ENCODE measurements at regions not wholly inside any gene's neighbourhood (a gene's known extent, or its start where the extent isn't known, plus 50 kb on each side); places are given as distances from the start of the nearest gene placed in this dataset.

DNA sequence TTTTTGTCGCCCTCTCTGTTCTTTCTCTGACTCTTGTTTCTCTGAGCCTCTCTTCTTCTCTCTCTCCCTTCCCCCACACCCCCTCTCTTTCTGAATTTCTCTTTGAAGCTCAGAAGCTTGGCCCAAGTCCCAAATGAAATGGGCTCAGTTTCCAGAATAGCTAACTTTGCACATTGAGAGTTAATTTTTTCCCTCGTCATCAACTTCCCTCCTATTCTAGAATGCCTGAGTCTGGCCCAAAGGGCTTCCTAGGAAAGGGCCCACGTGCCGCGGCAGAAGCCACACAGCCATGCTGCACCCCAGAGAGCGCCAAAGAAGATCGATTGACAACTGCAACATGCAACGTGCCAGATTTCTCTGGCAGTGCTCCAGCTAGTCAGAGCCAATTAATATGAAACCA, 588.8 kb upstream of the KLF4 start:
- DNase-seq (ENCODE audit: low read depth, low spot score): no peak

DNA sequence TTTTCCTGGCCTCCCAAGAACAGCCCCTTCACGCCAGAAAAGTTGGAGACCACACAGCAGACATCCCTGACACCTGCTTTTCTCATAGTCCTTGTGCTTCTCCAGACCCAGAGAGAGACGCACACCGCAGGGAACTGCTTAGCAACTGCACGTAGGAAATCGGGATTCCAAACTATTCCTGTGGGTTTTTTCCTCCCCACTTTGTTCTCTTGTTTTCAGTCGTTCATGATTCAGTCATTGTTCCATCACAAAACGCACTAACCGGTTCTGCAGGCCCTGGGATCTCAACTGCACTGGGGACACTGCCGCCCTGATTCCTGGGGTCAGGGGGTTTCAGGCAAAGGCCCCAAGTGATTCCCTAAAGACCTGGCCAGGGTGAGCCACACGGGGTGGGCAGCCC, 588.0 kb upstream of the KLF4 start:
- DNase-seq (ENCODE audit: low read depth, low spot score): no peak

DNA sequence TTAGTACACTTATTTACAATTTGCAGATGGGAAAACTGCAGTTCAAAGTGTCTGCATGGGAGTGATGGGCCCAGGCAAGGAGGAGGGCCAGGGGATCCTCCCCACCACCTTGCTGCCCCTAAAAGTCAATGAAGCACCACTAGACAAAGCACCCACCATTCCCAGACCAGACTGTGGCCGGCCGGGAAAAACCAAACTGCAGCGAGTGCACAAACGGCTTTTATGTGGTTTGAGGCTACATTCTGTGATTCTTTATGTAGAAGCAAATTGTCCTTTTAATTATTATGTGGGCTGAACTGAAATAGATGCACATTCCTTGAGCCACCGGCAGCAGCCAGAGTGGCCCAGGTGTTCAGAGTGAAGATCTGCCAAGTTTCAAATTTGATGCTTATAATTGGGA, 585.3 kb upstream of the KLF4 start:
- DNase-seq (ENCODE audit: low read depth, low spot score): no peak

DNA sequence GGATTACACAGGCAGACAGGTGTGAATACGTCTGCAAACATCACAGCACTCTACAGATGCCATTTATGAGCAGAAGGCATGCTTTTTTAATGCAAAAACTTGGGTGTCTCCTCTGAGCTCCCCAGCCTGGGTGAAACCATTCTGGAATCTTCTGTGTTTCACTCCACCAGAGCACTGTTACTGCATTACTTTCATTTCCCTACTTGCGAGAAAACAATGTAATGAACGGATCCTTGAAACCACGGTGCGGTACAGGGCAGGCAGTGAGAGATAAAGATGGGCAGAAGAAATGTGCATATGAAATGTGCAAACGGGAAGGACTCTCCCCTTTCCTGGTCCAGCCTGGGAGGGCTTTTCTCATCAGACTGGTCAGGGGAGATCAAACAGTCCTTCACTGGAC, 584.3 kb upstream of the KLF4 start:
- no peak for DNase-seq (ENCODE audit: low read depth, low spot score)

DNA sequence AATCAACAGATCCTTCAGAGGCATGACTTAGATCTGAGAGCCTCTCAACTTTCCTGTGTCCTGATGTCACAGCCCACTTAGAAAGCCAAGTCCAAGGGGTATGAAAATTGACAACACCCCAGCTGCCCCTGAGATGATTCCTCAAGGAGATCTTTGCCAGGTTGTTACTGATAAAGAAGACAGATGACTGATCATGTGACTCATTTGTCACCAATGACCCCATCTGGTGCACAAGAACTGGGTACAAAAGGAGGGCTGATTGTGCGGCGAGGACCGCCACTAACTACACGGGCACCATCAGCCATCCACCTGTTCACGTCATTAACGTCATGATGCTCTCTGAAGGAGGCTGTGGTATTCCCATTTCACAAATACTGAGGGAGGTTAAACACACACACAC, 583.2 kb upstream of the KLF4 start:
- no peak for DNase-seq (ENCODE audit: low read depth, low spot score)

DNA sequence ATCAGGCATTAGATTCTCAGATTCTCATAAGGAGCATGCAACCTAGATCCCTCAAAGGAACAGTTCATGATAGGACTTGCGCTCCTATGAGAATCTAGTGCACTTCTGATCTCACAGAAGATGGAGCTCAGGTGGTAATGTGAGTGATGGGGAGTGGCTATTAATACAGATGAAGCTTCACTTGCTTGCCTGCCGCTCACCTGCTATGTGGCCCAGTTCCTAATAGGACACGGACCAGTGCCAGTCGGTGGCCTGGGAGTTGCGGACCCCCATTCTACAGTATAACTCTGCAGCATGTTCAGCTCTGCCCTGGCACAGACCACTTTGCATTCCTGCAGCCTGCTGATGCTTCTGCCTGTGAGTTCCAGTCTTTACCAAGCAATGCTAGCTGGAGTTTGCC, 581.3 kb upstream of the KLF4 start:
- DNase-seq (ENCODE audit: low read depth, low spot score): no peak

DNA sequence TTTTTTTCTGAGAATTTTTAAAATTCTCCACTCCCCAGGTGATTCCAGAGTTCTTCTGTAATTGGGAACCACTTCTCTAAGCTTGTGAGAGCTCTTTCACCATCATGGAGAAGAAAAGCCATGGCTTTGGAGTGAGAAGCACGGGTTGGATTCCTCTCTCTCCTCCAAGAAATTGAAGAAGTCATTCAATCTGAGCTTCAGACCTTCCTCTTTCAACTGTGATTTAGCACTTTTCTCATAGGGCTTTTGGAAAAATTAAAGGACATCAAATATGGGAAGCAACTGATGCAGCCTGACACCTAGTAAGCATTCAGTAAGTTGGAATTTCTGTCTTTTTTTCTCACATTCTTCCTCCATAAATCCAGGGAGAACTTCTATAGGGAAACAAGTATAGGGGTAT, 580.4 kb upstream of the KLF4 start:
- no peak for DNase-seq (ENCODE audit: low read depth, low spot score)

DNA sequence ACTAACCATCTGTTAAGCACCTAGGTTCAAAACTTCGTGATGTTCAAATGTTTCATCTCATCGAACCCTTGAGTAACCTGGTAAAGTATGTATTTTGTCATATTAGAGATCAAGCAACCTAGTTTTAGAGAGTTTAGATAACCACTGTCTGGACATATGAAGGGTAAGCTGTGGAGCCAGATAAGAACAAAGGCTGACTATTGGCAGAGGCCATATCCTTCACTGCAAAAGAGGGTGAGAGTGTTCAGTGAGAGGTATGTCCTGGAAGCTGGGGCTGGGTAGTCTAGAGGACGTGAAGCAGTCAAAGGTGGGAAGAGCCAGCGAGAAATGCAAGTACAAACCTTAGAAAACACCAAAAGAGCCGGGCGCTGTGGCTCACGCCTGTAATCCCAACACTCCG, 573.1 kb upstream of the KLF4 start:
- no peak for DNase-seq (ENCODE audit: low read depth, low spot score)

DNA sequence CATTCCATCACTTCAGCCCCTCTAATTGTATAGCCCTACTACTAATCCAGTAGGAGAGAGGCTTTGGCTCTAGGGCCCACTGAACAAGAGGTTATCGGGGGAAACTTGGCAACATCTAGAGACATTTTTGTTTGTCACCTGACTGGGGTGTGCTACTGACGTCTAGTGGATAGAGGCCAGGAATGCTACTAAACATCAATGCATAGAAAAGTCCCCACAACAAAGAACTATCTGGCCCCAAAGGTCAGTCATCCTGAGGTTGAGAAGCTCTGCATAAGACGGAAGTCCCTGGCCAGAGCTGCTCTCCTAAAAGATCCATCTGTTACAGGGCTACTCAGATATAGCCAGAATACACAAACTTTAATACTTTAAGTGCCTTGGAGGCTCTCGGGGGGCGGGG, 570.6 kb upstream of the KLF4 start:
- no peak for DNase-seq (ENCODE audit: low read depth, low spot score)

DNA sequence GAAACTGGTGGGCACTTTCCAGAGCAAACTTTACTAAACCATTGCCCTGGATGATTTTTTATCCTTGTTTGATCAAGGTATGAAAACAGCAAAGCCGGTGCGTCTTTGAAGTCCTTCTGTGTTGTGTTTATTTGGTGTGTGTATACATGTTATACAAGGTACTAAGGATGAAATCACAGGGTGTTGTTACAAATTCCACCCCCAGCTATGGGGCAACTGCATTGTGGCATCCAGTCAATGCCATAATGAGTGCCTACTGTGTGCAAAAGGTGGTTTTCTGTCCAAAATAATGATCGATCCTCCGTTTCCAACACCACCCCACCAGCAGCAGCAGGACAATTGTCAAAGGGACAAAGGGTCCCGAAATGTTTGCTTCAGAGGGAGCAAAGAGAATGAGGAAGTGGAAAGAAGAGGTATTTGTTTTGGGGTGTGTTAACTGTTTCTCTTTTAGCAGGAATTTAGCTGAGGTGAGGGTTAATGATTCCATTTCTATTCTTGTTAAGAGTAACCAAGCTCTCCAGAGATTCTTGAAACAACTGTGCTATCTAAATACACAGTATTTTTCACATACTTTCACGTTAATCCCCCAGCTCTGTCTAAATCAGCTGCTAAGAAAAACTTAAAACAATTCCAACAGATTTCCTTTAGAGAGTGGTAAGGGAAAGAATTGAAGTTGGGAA, 568.7 kb upstream of the KLF4 start:
- DNase-seq (ENCODE audit: low read depth, low spot score): no peak

DNA sequence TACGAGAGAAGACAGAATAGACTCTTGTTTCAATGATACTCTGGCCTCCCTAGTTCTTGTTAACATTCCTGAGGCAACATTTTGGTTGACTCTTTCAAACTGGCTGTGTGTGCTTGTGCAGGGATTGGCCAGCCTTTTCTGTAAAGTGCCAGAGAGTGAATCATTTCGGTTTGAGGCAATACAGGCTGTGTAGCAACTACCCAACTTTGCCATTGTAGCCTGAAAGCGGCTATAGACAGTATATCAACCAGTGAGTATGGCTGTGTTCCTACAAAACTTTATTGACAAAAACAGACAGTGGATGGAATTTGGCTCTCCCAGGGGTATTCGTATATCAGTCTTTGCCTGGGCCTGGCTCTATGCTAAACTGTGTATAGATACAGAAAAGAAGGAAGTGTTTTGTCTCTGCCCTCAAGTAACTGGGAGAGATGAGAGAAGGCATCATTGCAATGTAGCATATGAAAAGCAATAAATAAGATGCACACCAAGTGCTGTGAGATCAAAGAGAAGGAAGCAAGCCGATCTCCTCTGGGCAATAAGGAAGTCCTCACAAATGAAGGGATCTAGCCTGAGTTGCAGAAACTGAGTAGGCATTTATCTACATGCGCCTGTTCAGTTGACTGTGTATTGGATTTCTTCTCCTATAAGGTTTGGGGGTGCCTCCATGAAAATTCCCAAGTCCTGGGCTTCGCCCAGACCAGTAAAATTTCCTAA, 568.0 kb upstream of the KLF4 start:
- DNase-seq (ENCODE audit: low read depth, low spot score): no peak

DNA sequence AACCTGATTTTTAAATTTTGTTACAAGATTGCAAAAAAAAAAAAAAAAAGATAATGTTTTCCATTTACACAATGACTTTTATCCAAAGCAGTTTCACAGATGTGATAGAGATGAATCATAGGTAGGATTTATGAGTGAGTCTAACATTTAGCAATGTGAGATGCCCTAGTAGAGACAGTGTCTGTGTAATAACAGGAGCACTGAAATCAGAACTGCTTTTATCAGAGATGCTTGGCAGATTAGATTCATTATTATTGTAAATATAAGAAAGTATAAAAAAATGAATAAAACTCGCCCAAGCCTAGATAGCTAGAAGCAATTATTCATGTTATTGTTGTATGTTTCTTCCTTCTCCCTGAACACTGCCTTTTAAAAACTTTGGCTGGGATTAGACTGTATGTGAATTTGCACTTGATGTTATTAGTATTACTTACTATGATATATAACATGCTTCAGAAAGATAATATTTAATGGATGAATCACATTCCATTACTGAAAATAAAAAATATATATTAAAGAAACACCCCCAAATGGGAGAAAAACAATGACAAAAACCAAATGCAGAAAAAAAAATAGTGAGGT, 567.3 kb upstream of the KLF4 start:
- no peak for DNase-seq (ENCODE audit: low read depth, low spot score)

DNA sequence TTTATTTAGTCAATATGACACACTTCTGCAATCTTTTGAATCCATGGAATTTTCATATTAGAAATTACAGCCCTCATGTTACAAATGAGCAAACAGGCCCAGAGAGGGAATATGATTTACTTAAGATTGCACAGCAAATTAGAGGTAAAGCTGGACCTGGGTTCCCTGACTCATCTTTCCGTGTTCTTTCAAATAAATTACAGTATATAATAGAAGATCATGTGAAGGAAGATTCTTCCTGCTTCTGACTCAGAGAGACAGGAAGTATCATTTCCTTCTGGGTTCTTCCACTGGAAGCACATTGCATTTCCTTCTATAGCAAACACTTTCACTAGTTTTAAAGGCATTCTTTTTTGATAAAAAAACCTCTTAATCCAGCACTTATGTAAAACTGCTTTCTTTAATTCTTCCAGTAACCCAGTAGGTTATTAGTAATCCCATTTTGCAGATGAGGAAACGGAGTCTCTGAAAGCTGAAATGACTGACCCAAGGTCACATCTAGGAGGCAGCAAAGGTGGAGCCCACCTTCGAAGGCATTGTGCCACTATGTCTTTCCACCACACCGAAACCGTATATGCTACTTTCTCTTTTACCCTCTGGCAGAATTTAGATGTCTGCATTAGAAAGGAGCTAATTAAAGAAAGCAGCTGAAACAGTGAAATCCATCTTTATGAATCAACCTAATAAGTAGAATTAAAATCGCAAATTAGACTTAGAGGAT, 566.7 kb upstream of the KLF4 start:
- DNase-seq (ENCODE audit: low read depth, low spot score): no peak

DNA sequence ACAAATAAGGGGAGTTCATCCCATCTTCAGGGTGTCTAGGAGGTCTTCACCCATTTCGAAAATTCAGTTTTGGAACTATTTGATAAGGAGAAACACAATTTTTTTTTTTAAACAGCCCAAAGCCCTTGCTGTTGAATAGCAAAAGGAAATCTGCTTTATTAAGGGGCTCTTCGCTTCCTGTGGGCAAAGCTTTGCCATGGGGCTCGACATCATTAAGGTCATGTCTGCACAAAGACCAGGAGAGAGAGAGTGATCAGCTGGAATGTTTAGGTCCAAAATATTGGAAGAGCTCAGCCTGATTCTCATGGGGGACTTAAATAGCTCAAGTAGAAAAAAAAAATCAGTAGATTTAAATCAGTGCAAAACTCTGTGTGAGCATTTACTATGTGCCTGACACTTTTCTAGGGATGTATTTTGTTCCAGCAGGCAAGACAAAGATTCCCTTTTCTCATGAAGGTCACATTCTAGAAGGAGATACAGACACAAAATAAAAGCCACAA, 564.6 kb upstream of the KLF4 start:
- DNase-seq (ENCODE audit: low read depth, low spot score): no peak

DNA sequence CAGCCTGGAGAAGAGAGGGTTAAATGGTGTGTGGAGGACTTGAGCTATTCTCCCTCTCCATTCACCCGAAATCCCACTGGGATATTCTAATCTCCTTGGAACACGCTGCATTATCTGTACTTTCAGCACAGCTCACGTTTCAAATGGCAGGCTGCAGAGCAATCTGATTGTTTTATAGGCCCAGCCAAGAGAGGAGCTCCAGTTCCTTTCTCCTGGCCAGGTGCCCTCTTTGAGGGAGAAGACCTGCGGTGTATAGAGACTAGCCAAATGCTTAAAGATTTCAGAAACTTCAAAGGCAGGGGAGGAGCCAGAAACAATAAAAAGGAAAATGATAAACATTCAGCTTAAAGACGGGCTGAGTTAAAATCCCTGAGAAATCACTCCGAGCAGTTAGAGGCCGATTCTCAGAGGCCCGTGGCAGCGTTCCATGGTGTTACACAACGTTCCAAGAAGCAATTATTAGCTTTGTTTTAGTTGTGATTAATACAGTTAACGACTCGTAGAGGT, 564.0 kb upstream of the KLF4 start:
- DNase-seq (ENCODE audit: low read depth, low spot score): no peak

DNA sequence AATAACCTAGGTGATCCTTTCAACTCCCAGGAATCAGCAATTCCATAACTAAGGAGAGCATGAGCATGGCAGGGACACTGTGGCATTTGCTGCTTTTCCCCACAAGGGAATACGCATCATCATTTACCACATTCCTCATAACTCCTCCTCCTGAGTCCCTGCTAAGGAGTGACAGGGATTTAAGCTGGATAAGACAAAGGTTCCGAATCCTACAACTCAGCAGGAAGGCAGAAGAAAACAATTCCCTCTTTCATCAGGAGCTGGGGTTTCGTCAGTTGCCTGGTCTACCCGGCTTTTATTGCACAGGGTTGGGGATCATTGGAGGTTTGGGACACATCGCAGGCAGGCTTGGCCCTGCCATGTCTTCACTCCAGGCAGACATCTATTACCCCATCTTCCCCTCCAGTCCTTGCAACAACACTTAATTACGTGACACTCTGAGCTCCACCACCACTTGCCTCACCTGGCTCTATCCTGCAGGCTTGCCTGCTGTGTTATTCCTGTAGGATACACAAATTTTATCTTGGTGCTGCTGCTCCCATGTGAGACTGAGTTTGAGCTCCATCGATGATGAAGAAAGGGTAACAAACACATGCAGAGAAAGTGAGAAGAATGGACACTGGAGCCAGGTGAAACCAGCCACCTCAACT, 563.0 kb upstream of the KLF4 start:
- no peak for DNase-seq (ENCODE audit: low read depth, low spot score)

DNA sequence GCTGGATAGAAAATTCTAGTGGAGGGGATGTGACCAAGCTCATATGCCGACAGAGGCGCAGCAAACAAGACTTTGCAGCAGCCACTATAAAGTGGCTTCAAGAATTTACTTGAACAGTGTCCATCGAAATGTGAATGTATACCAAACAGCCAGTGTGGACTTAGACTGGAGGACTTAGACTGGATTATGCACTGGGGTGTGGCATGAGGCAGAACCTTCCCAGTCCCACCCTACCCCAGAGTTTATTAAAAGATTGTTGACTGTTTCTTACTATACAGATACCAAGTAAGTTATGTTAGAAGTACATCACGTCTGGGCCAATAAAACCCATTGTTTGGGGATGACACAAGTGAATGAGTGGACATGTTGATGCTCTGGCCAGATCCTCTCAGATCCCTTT, 561.3 kb upstream of the KLF4 start:
- no peak for DNase-seq (ENCODE audit: low read depth, low spot score)

DNA sequence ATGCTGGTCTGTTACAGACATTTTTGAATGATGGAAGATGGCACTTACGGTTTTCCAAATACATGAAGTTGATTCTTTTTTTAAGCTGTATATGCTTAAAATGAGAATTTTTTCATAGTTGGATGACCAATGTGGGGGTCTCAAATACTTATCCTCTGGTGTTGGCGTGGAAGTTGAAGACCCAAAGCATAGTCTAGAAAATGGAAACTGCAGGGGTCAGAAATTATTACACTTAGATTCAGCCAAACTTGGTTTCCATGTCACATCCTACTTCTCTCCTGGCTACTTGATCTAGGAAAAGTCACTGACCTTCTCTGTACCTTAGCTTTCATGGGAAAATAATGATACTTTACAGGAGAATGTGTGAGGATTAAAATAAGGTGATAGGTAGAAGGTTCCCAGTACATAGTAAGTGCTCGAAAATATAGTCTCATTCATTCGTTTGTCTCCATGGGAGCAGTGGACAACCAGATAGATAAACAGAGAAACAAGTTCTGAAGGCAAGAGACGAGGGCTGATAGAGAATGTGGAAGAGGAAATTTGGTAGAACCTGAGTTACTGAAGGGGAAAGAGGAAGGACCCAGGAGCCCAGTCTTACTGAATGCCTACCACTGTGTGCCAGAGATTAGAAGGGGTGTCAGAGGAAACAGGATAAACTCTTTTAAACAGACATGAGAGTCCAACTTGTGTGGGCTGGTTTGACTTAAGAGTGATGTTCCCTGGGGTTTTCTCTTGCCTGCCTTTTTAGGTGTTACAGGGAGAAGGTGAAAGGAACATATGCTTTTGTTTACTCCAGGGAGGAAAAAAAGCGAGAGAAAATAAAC, 560.3 kb upstream of the KLF4 start:
- DNase-seq (ENCODE audit: low read depth, low spot score): no peak

DNA sequence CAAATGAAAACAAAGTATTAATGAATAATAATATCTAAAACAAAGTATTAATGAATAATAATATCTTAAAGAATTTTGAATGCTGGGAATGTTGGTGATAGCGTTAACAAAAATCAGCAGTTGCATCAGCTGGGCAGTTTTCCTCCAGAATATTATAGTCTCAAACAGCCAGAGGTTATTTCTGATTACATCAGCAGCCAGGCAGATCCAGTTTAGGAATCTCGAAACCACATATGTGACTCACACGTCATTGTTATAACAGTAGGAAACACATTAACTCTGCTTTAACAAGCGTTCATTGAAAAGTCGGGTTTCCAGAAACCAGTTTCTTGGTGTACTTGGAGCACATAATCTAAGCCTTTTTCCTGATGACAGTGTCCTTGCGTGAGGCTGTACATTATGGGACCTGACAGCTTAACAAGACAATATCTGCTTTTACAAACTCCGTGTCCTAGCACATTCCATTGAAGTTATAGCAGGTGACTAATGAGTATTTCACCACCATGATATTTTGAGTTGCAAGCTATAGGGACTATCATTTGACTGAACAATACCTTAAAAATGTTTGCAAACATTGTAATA, 559.5 kb upstream of the KLF4 start:
- DNase-seq (ENCODE audit: low read depth, low spot score): no peak

DNA sequence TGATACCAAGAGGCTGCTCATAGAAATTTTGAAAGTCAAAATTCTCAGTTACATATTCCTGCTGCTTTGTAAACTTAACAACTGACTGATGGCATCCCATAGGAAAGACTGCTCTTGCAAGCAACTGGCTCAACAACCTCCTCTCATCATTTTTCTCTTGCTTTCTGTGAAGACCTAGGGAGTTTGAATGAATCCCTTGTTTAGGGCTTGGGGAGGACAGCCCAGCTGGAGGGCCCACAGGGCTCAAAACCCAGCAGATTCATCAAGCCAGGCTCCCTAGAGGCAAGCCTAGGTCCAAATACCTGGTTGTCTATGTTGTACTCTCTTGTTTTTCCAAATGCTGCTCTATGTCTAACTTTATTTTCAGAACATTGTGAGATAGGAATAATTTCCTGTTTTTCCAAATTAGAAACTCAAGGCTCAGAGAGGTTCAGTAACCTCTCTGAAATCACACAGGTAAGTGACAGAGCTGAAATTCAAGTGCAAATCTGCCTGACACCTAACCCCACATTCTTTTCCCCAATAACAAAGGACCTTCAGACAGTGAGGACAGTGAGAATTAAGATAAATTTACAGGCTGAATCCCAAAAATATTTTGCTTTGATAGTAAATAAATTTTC, 558.9 kb upstream of the KLF4 start:
- no peak for DNase-seq (ENCODE audit: low read depth, low spot score)
